Naive thymus-derived CD4-positive, alpha-beta T cell (primary cell): ENCODE measurements at regions not wholly inside any gene's neighbourhood (a gene's known extent, or its start where the extent isn't known, plus 50 kb on each side); places are given as distances from the start of the nearest gene placed in this dataset.

Experiments
- ATAC-seq: fragments of 150-1000 bp; cut with Tn5 transposase; 2 replicates; pipeline ENCODE4 v1.10.0; 2021; ENCODE audit warnings: mild to moderate bottlenecking, moderate library complexity
- CTCF ChIA-PET: fragments of 350-600 bp; sonication (Branson Sonifier 250); formaldehyde crosslinking; loops from one replicate; lab custom pipeline; 2021; ENCODE audit warnings: antibody characterized with exemption; lab: Charles Lee
- POLR2A ChIA-PET: fragments of 350-600 bp; sonication (Branson Sonifier 250); formaldehyde crosslinking; loops from one replicate; lab custom pipeline; 2021; ENCODE audit warnings: antibody characterized with exemption, inconsistent platforms; lab: Charles Lee
- DNase-seq, 9 donors: peaks; one replicate each; pipeline versions ENCODE4 v3.0.0 to v3.0.0-alpha.2; 2020 to 2022; ENCODE audit warnings: mixed read lengths in 1 of 9
- H3K27ac ChIP-seq: one replicate; pipeline ENCODE4 v1.7.0; 2013; ENCODE audit warnings: mild to moderate bottlenecking, low read depth, low read length, moderate library complexity
- H3K27me3 ChIP-seq, 2 donors: one replicate each; pipeline ENCODE4 v1.7.0; 2013; ENCODE audit warnings: low read length in 2 of 2, mild to moderate bottlenecking in 2 of 2, moderate library complexity in 2 of 2; ENCODE audit not compliant: control insufficient read depth in 2 of 2, insufficient read depth in 2 of 2
- H3K36me3 ChIP-seq, 3 experiments: 1 replicate in 2 of 3; 2 replicates in 1 of 3; pipeline ENCODE4 v1.7.0; 2013; ENCODE audit warnings: low read length in 3 of 3, mild to moderate bottlenecking in 3 of 3, moderate library complexity in 1 of 3; ENCODE audit not compliant: insufficient read depth in 3 of 3, control insufficient read depth in 2 of 3
- H3K4me1 ChIP-seq, 2 donors: one replicate each; pipeline ENCODE4 v1.7.0; 2013; ENCODE audit warnings: low read length in 2 of 2, mild to moderate bottlenecking in 2 of 2, moderate library complexity in 1 of 2; ENCODE audit not compliant: control insufficient read depth in 2 of 2, insufficient read depth in 2 of 2
- H3K4me3 ChIP-seq: 2 replicates; pipeline ENCODE4 v1.7.0; 2013; ENCODE audit warnings: mild to moderate bottlenecking, low read length
- H3K9me3 ChIP-seq, 3 experiments: 1 replicate in 2 of 3; 2 replicates in 1 of 3; pipeline ENCODE4 v1.7.0; 2013; ENCODE audit warnings: low read length in 3 of 3; ENCODE audit not compliant: control insufficient read depth in 2 of 3
- H3K27ac Mint-ChIP-seq, 9 donors: one replicate each; pipeline ENCODE4 v1.8.0; 2020 to 2022; ENCODE audit warnings: mixed read lengths in 9 of 9, mild to moderate bottlenecking in 8 of 9, moderate library complexity in 5 of 9, inconsistent platforms in 2 of 9
- H3K27me3 Mint-ChIP-seq, 5 donors: one replicate each; pipeline ENCODE4 v1.8.0; 2021 to 2022; ENCODE audit warnings: mixed read lengths in 5 of 5, mild to moderate bottlenecking in 1 of 5
- H3K36me3 Mint-ChIP-seq, 5 donors: one replicate each; pipeline ENCODE4 v1.8.0; 2020 to 2022; ENCODE audit warnings: mixed read lengths in 5 of 5, mild to moderate bottlenecking in 3 of 5, inconsistent platforms in 1 of 5
- H3K4me1 Mint-ChIP-seq, 7 donors: one replicate each; pipeline ENCODE4 v1.8.0; 2020 to 2022; ENCODE audit warnings: mixed read lengths in 7 of 7, mild to moderate bottlenecking in 3 of 7, inconsistent platforms in 1 of 7
- H3K4me3 Mint-ChIP-seq, 10 donors: one replicate each; pipeline ENCODE4 v1.8.0; 2020 to 2022; ENCODE audit warnings: mild to moderate bottlenecking in 10 of 10, mixed read lengths in 10 of 10, moderate library complexity in 6 of 10, inconsistent platforms in 2 of 10
- H3K9me3 Mint-ChIP-seq, 11 donors: one replicate each; pipeline ENCODE4 v1.8.0; 2020 to 2022; ENCODE audit warnings: mixed read lengths in 11 of 11, mild to moderate bottlenecking in 4 of 11, inconsistent platforms in 1 of 11, moderate library complexity in 1 of 11
- intact Hi-C, 2 donors: fragments of 100-400 bp; cut with micrococcal nuclease; formaldehyde crosslinking; loops; one replicate each; pipeline ENCODE4 v1.15.1; 2023

GRCh38 chr13:54196684-54197083, 1168.1 kb downstream of the OLFM4 start:
- Mint-ChIP-seq H3K27ac (no peak overlapping the region), H3K4me1 (no peaks in the 10 kb centered on the region), H3K36me3 (no peaks in the 10 kb centered on the region), H3K27me3 (no peaks in the 10 kb centered on the region), H3K4me3 (no peak overlapping the region), H3K9me3 (peaks cover 0 to 29% (median 8%) of the 10 kb centered on the region in 11 donors)
- H3K9me3 ChIP-seq: no peaks in the 10 kb centered on the region
- no peaks in the 10 kb centered on the region for H3K27me3 ChIP-seq
- no peaks in the 10 kb centered on the region for H3K4me1 ChIP-seq
- intact Hi-C loops: no loop called here
- POLR2A ChIA-PET: no interaction called here
- CTCF ChIA-PET: no interaction called here
- H3K27ac ChIP-seq: no peak overlapping the region
- no peak for DNase-seq
- no peaks in the 10 kb centered on the region for H3K36me3 ChIP-seq
- no peak for ATAC-seq
- no peak overlapping the region for H3K4me3 ChIP-seq

- no peak overlapping the region for H3K4me3 ChIP-seq
- no peaks in the 10 kb centered on the region for H3K36me3 ChIP-seq
- no peaks in the 10 kb centered on the region for H3K27me3 Mint-ChIP-seq
- H3K4me1 ChIP-seq: no peaks in the 10 kb centered on the region
- H3K4me3 Mint-ChIP-seq: no peak overlapping the region
- ChIA-PET POLR2A (no interaction called here), CTCF (no interaction called here)
- H3K36me3 Mint-ChIP-seq: no peaks in the 10 kb centered on the region
- no peak overlapping the region for H3K27ac ChIP-seq
- H3K9me3 ChIP-seq: no peaks in the 10 kb centered on the region
- intact Hi-C loops: no loop called here
- H3K27me3 ChIP-seq: no peaks in the 10 kb centered on the region
- no peak overlapping the region for H3K27ac Mint-ChIP-seq
- DNase-seq (no peak), ATAC-seq (no peak)
- peaks cover 2 to 39% (median 7%) of the 10 kb centered on the region in 11 donors for H3K9me3 Mint-ChIP-seq
- no peaks in the 10 kb centered on the region for H3K4me1 Mint-ChIP-seq
These were observed 1170.3 kb downstream of the OLFM4 start for GRCh38 chr13:54198911-54199310.

- H3K27me3 ChIP-seq: no peaks in the 10 kb centered on the region
- H3K4me3 ChIP-seq: no peak overlapping the region
- ATAC-seq (no peak), DNase-seq (no peak)
- ChIA-PET POLR2A (no interaction called here), CTCF (no interaction called here)
- H3K36me3 Mint-ChIP-seq: no peaks in the 10 kb centered on the region
- no peak overlapping the region for H3K27ac ChIP-seq
- no peaks in the 10 kb centered on the region for H3K9me3 ChIP-seq
- H3K27me3 Mint-ChIP-seq: no peaks in the 10 kb centered on the region
- H3K27ac Mint-ChIP-seq: no peak overlapping the region
- H3K36me3 ChIP-seq: no peaks in the 10 kb centered on the region
- H3K4me1 ChIP-seq: no peaks in the 10 kb centered on the region
- H3K9me3 Mint-ChIP-seq: peaks cover under 1 to 36% (median 6%) of the 10 kb centered on the region in 11 donors
- H3K4me1 Mint-ChIP-seq: no peaks in the 10 kb centered on the region
- intact Hi-C loops: no loop called here
- H3K4me3 Mint-ChIP-seq: no peak overlapping the region
These were observed 1178.0 kb downstream of the OLFM4 start for GRCh38 chr13:54206626-54207025.

- Histone ChIP-seq H3K27ac (no peak overlapping the region), H3K36me3 (no peaks in the 10 kb centered on the region), H3K27me3 (no peaks in the 10 kb centered on the region), H3K9me3 (no peaks in the 10 kb centered on the region), H3K4me3 (no peak overlapping the region), H3K4me1 (no peaks in the 10 kb centered on the region)
- ChIA-PET CTCF (no interaction called here), POLR2A (no interaction called here)
- H3K27ac Mint-ChIP-seq: no peak overlapping the region
- H3K4me1 Mint-ChIP-seq: no peaks in the 10 kb centered on the region
- ATAC-seq (no peak), DNase-seq (no peak)
- H3K27me3 Mint-ChIP-seq: no peaks in the 10 kb centered on the region
- intact Hi-C loops: no loop called here
- peaks cover 0 to 30% (median 5%) of the 10 kb centered on the region in 11 donors for H3K9me3 Mint-ChIP-seq
- no peaks in the 10 kb centered on the region for H3K36me3 Mint-ChIP-seq
- H3K4me3 Mint-ChIP-seq: no peak overlapping the region
These were observed 1181.9 kb downstream of the OLFM4 start for GRCh38 chr13:54210397-54211049.

- H3K36me3 Mint-ChIP-seq: peaks cover 0 to 5% (median 0%) of the 10 kb centered on the region in 5 donors
- H3K27me3 Mint-ChIP-seq: no peaks in the 10 kb centered on the region
- intact Hi-C loops: no loop called here
- Histone ChIP-seq H3K4me1 (no peaks in the 10 kb centered on the region), H3K27me3 (no peaks in the 10 kb centered on the region), H3K9me3 (no peaks in the 10 kb centered on the region), H3K36me3 (no peaks in the 10 kb centered on the region), H3K4me3 (no peak overlapping the region), H3K27ac (no peak overlapping the region)
- ATAC-seq (no peak), DNase-seq (no peak)
- CTCF ChIA-PET: no interaction called here
- H3K9me3 Mint-ChIP-seq: peaks cover 3 to 34% (median 16%) of the 10 kb centered on the region in 11 donors
- H3K27ac Mint-ChIP-seq: no peak overlapping the region
- POLR2A ChIA-PET: no interaction called here
- no peak overlapping the region for H3K4me3 Mint-ChIP-seq
- peaks cover 0 to 2% (median 0%) of the 10 kb centered on the region in 7 donors for H3K4me1 Mint-ChIP-seq
These were observed 1187.6 kb downstream of the OLFM4 start for GRCh38 chr13:54216221-54216620.

- H3K9me3 ChIP-seq: no peaks in the 10 kb centered on the region
- Mint-ChIP-seq H3K27ac (no peak overlapping the region), H3K4me1 (no peaks in the 10 kb centered on the region), H3K9me3 (peaks cover 7 to 39% (median 17%) of the 10 kb centered on the region in 11 donors), H3K36me3 (peaks cover 0 to under 1% (median 0%) of the 10 kb centered on the region in 5 donors), H3K4me3 (no peak overlapping the region), H3K27me3 (no peaks in the 10 kb centered on the region)
- no peaks in the 10 kb centered on the region for H3K4me1 ChIP-seq
- CTCF ChIA-PET: no interaction called here
- POLR2A ChIA-PET: no interaction called here
- no peak for ATAC-seq
- DNase-seq: no peak
- no peak overlapping the region for H3K4me3 ChIP-seq
- intact Hi-C loops: no loop called here
- H3K27ac ChIP-seq: no peak overlapping the region
- no peaks in the 10 kb centered on the region for H3K36me3 ChIP-seq
- H3K27me3 ChIP-seq: no peaks in the 10 kb centered on the region
These were observed 1198.3 kb downstream of the OLFM4 start for GRCh38 chr13:54226876-54227275.

GRCh38 chr13:54232700-54233099, 1204.1 kb downstream of the OLFM4 start:
- no peak overlapping the region for H3K4me3 ChIP-seq
- POLR2A ChIA-PET: no interaction called here
- H3K27me3 ChIP-seq: no peaks in the 10 kb centered on the region
- H3K4me1 ChIP-seq: no peaks in the 10 kb centered on the region
- Mint-ChIP-seq H3K4me1 (no peaks in the 10 kb centered on the region), H3K27me3 (no peaks in the 10 kb centered on the region), H3K9me3 (peaks cover 2 to 21% (median 4%) of the 10 kb centered on the region in 11 donors), H3K36me3 (no peaks in the 10 kb centered on the region), H3K4me3 (no peak overlapping the region), H3K27ac (no peak overlapping the region)
- intact Hi-C loops: no loop called here
- H3K9me3 ChIP-seq: no peaks in the 10 kb centered on the region
- DNase-seq (no peak), ATAC-seq (no peak)
- no peaks in the 10 kb centered on the region for H3K36me3 ChIP-seq
- no peak overlapping the region for H3K27ac ChIP-seq
- CTCF ChIA-PET: no interaction called here
